Heart left ventricle (tissue), 16 donors: ENCODE measurements at regions not wholly inside any gene's neighbourhood (a gene's known extent, or its start where the extent isn't known, plus 50 kb on each side); places are given as distances from the start of the nearest gene placed in this dataset.

Experiments
- ATAC-seq, 4 donors: fragments of 200-7000 bp; cut with Tn5 transposase; one replicate each; pipeline ENCODE4 v1.9.1; 2020 to 2022; ENCODE audit warnings: moderate library complexity in 4 of 4, mild to moderate bottlenecking in 3 of 4, moderate number of reproducible peaks in 1 of 4
- DNase-seq, 5 donors: peaks; one replicate each; pipeline ENCODE4 v3.0.0-alpha.2; 2020
- H3K27ac ChIP-seq, 12 donors: fragments of 200-600 bp; sonication (generic) in 4 of 12; one replicate each; pipeline versions ENCODE4 v1.5.0 to v1.8.0; 2016 to 2022; ENCODE audit warnings: mild to moderate bottlenecking in 2 of 12
- H3K27me3 ChIP-seq, 9 donors: fragments of 200-600 bp; sonication (generic) in 2 of 9; one replicate each; pipeline versions ENCODE4 v1.5.1 to v1.8.0; 2016 to 2022; ENCODE audit warnings: mild to moderate bottlenecking in 3 of 9
- H3K36me3 ChIP-seq, 9 donors: fragments of 200-600 bp; sonication (generic) in 2 of 9; one replicate each; pipeline versions ENCODE4 v1.5.0 to v1.8.0; 2018 to 2022; ENCODE audit warnings: mild to moderate bottlenecking in 2 of 9
- H3K4me1 ChIP-seq, 12 donors: fragments of 200-600 bp; sonication (generic) in 4 of 12; one replicate each; pipeline versions ENCODE4 v1.5.0 to v1.8.0; 2016 to 2022; ENCODE audit warnings: mild to moderate bottlenecking in 3 of 12
- H3K4me3 ChIP-seq, 12 donors: fragments of 200-600 bp; sonication (generic) in 4 of 12; one replicate each; pipeline versions ENCODE4 v1.5.0 to v1.8.0; 2017 to 2022; ENCODE audit warnings: mild to moderate bottlenecking in 9 of 12, moderate library complexity in 4 of 12
- H3K9me3 ChIP-seq, 12 donors: fragments of 200-600 bp; sonication (generic) in 4 of 12; one replicate each; pipeline versions ENCODE4 v1.5.0 to v1.8.0; 2016 to 2022; ENCODE audit warnings: mild to moderate bottlenecking in 1 of 12
- POLR2A ChIP-seq, 2 donors: fragments of 450-650 bp; IDR thresholded peaks; one replicate each; pipeline ENCODE4 v1.6.1; 2017; ENCODE audit warnings: antibody characterized with exemption in 2 of 2, mild to moderate bottlenecking in 2 of 2, moderate library complexity in 2 of 2
- WGBS, 4 donors: extraction: QIAGEN DNeasy Blood & Tissue Kit in 2 of 4; methylation state at CpG; one replicate each; pipeline versions ENCODE4 v1.1.5 to v1.1.7; 2013 to 2018; 5-methylcytosine and 5-hydroxymethylcytosine counted together
- intact Hi-C, 10 donors: fragments of 100-400 bp; cut with DNase I; formaldehyde crosslinking; loops; one replicate each; pipeline versions ENCODE4 v1.11.1 to v1.14.2; 2022
- TF ChIP-seq, protein P1 (sequence below), 12 donors: fragments of 200-600 bp; sonication (generic) in 4 of 12; IDR thresholded peaks; one replicate each; pipeline versions ENCODE4 v1.5.0 to v1.8.0; 2018 to 2022; ENCODE audit warnings: antibody characterized with exemption in 12 of 12, mild to moderate bottlenecking in 5 of 12
- donor health status: ischemic (EF 13 %, LVEDD 7.1; RV severe dilation, severe dysfunction).
- donor health status: healthy with polysubstance abuse.
- donor health status: DM: no; HTN: yes; CAD: no.
- donor health status: DM: no; HTN: no; CAD: no.
- donor health status: ischemic (EF 25% LVEDD 6.9; RV normal size, moderate dysfunction).
- donor health status: ischemic (EF 25% LVEDD 5.7; RV mildly dilated, moderate dysfunction).
- donor health status: healthy.
- donor health status: DM: yes; HTN: yes; CAD: no.
- donor health status: ischemic (EF 35%, LVEDD 5.7; RV mildly dilated, moderate dysfunction).
- donor health status: nonischemic (EF 11% LVEDD 7.7; RV severe dilation, severe dysfunction).
- donor health status: DM: yes; HTN: yes; CAD: no.
- donor health status: PGD.
- donor health status: ischemic (EF 29% LVEDD 5.4; RV normal size, mild dysfunction).
- donor health status: nonischemic (EF 23%, LVEDD 6.1; RV moderate dilation, normal function).

- H3K4me3 ChIP-seq: peak overlapping the region; percentile 65 to 100 (median 82)
- H3K36me3 ChIP-seq: peaks cover 0 to 12% (median 0%) of the 10 kb centered on the region in 9 donors
- ATAC-seq: peak in 2 of 4 donors; percentile 12 to 21
- no peaks in the 10 kb centered on the region for H3K9me3 ChIP-seq
- DNase-seq: no peak
- H3K27me3 ChIP-seq: no peaks in the 10 kb centered on the region
- intact Hi-C loops: loop anchor here in 7 of 10 donors (2.0 to 5.0 kb wide), 5 partner anchors 290 to 587 kb away; partner anchors contain the start of gene TIMM22 (in 1 of the 7)
- peak overlapping the region in 11 of 12 donors; percentile 6 to 92 (median 75) for H3K27ac ChIP-seq
- TF ChIP-seq, protein P1, sequence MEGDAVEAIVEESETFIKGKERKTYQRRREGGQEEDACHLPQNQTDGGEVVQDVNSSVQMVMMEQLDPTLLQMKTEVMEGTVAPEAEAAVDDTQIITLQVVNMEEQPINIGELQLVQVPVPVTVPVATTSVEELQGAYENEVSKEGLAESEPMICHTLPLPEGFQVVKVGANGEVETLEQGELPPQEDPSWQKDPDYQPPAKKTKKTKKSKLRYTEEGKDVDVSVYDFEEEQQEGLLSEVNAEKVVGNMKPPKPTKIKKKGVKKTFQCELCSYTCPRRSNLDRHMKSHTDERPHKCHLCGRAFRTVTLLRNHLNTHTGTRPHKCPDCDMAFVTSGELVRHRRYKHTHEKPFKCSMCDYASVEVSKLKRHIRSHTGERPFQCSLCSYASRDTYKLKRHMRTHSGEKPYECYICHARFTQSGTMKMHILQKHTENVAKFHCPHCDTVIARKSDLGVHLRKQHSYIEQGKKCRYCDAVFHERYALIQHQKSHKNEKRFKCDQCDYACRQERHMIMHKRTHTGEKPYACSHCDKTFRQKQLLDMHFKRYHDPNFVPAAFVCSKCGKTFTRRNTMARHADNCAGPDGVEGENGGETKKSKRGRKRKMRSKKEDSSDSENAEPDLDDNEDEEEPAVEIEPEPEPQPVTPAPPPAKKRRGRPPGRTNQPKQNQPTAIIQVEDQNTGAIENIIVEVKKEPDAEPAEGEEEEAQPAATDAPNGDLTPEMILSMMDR (IDR thresholded peaks at IDR 0.05): no peak
- no peak for TF ChIP-seq POLR2A (IDR thresholded peaks at IDR 0.05)
- WGBS, 4 donors: 12 to 24% (median 19%) methylated on average over 27 of the region's 27 CpGs
- H3K4me1 ChIP-seq: peaks cover 0 to 34% (median 15%) of the 10 kb centered on the region in 12 donors
Measured at GRCh38 chr17:410543-411401, 58.2 kb upstream of the RPH3AL start.

DNA sequence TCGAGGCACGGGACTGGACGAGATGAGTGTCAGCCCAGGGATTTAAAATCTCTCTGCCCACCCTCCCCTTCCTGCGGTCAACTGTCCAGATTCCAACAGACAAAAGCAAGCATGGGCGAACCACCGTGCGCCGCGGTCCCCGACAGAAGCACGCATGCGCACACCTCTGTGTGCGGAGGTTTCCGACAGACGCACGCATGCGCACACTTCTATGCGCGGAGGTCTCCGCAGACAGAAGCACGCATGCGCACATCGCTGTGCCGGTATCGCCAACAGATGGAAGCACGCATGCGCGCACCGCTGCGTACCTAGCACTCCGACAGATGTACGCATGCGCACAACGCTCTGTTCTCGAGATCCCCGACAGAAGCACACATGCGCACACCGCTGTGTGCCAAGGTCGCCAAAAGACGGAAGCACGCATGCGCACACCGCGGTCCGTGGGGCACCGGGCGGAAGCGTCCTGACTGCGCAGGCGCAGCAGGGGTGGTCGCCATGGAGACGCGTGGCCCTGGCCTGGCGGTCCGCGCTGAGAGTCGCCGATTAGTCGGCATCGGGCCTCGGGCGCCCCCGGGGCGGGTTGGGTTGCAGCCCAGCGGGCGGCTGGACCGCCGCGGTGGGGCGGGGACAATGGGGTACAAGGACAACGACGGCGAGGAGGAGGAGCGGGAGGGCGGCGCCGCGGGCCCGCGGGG is 57.4 kb upstream of the RPH3AL start:
- Histone ChIP-seq H3K27ac (peak overlapping the region; percentile 19 to 92 (median 76)), H3K36me3 (peaks cover 0 to 12% (median 0%) of the 10 kb centered on the region in 9 donors), H3K27me3 (no peaks in the 10 kb centered on the region), H3K4me1 (peaks cover 0 to 34% (median 15%) of the 10 kb centered on the region in 12 donors), H3K4me3 (peak overlapping the region; percentile 65 to 100 (median 82)), H3K9me3 (no peaks in the 10 kb centered on the region)
- ATAC-seq: peak; percentile 92 to 97 (median 92)
- peak in 1 of 2 donors; percentile 52 for TF ChIP-seq POLR2A (IDR thresholded peaks at IDR 0.05)
- TF ChIP-seq, protein P1 (IDR thresholded peaks at IDR 0.05): no peak
- 1 to 4% (median 2%) methylated on average over 65 to 80 of the region's 80 CpGs for WGBS, 4 donors
- intact Hi-C loops: loop anchor here in 7 of 10 donors (2.0 to 5.0 kb wide), 5 partner anchors 291 to 587 kb away; partner anchors contain the start of gene TIMM22 (in 1 of the 7)
- DNase-seq: peak; percentile 99 to 100 (median 100)

GRCh38 chr17:409308-409847 is 56.8 kb upstream of the RPH3AL start:
- 78 to 85% (median 80%) methylated on average over 16 of the region's 16 CpGs for WGBS, 4 donors
- H3K27ac ChIP-seq: peak overlapping the region in 11 of 12 donors; percentile 19 to 92 (median 59)
- intact Hi-C loops: no loop called here

More at GRCh38 chr17:409308-409847, 56.8 kb upstream of the RPH3AL start:
- H3K4me1 ChIP-seq: peaks cover 0 to 34% (median 15%) of the 10 kb centered on the region in 12 donors
- TF ChIP-seq POLR2A (IDR thresholded peaks at IDR 0.05): no peak
- TF ChIP-seq, protein P1 (IDR thresholded peaks at IDR 0.05): no peak
- H3K27me3 ChIP-seq: no peaks in the 10 kb centered on the region
- H3K36me3 ChIP-seq: peaks cover 0 to 10% (median 0%) of the 10 kb centered on the region in 9 donors
- no peaks in the 10 kb centered on the region for H3K9me3 ChIP-seq
- ATAC-seq (no peak), DNase-seq (no peak)
- peak overlapping the region in 9 of 12 donors; percentile 38 to 100 (median 85) for H3K4me3 ChIP-seq
